ENCODE measurements at regions not wholly inside any gene's neighbourhood (a gene's known extent, or its start where the extent isn't known, plus 50 kb on each side); places are given as distances from the start of the nearest gene placed in this dataset.
"Not testable (repeated sequence)": the region's sequence is repeated elsewhere in the genome, so short reads cannot be mapped to it uniquely, and the experiment has no call there.

GRCh38 chr1:120233661-120234018 lies 57.3 kb upstream of the SEC22B start:
- not testable (repeated sequence) for DNase-seq (ENCODE audit: low spot score)

- DNase-seq (ENCODE audit: low spot score), result not testable (repeated sequence)
These were observed 56.7 kb upstream of the SEC22B start for GRCh38 chr1:120232834-120233660.

- not testable (repeated sequence) for DNase-seq (ENCODE audit: low spot score)
These were observed 53.5 kb upstream of the SEC22B start for GRCh38 chr1:120229835-120230234.

Measured in GM03348 (cell line).